Stimulated activated naive CD4-positive, alpha-beta T cell treated with Interleukin-2 at 50 U/mL for 16 hours (primary cell): ENCODE measurements at regions not wholly inside any gene's neighbourhood (a gene's known extent, or its start where the extent isn't known, plus 50 kb on each side); places are given as distances from the start of the nearest gene placed in this dataset.
"Not testable (repeated sequence)": the region's sequence is repeated elsewhere in the genome, so short reads cannot be mapped to it uniquely, and the experiment has no call there.

ENCODE experiments used
- DNase-seq: peaks from one replicate; lab custom pipeline; 2025; lab: John Stamatoyannopoulos, UW

- DNase-seq = no peak
Observed at GRCh38 chr6:139962654-139963347, 588.4 kb upstream of the CITED2 start.

GRCh38 chr6:139961190-139961589, 586.7 kb upstream of the CITED2 start:
- DNase-seq = no peak

GRCh38 chr6:139960671-139961070, 586.2 kb upstream of the CITED2 start:
- DNase-seq = no peak

GRCh38 chr6:139955366-139956155, 581.1 kb upstream of the CITED2 start:
- DNase-seq = no peak

- no peak for DNase-seq
Observed at GRCh38 chr6:139954463-139955071, 580.1 kb upstream of the CITED2 start.

- DNase-seq = not testable (repeated sequence)
Observed at GRCh38 chr6:139953780-139954179, 579.3 kb upstream of the CITED2 start.

- DNase-seq = no peak
Observed at GRCh38 chr6:139951172-139951571, 576.7 kb upstream of the CITED2 start.

GRCh38 chr6:139944976-139945375, 570.5 kb upstream of the CITED2 start:
- no peak for DNase-seq

- DNase-seq = no peak
Observed at GRCh38 chr6:139944131-139944530, 569.7 kb upstream of the CITED2 start.

GRCh38 chr6:139943391-139943790, 568.9 kb upstream of the CITED2 start:
- no peak for DNase-seq

GRCh38 chr6:139942331-139942730, 567.9 kb upstream of the CITED2 start:
- DNase-seq = no peak

GRCh38 chr6:139941826-139942225, 567.4 kb upstream of the CITED2 start:
- DNase-seq = no peak

- no peak for DNase-seq
Observed at GRCh38 chr6:139940741-139941729, 566.6 kb upstream of the CITED2 start.

- no peak for DNase-seq
Observed at GRCh38 chr6:139939189-139939979, 564.9 kb upstream of the CITED2 start.

- DNase-seq = no peak
Observed at GRCh38 chr6:139932671-139933070, 558.2 kb upstream of the CITED2 start.

GRCh38 chr6:139931747-139932146, 557.3 kb upstream of the CITED2 start:
- no peak for DNase-seq

GRCh38 chr6:139927742-139928305, 553.4 kb upstream of the CITED2 start:
- no peak for DNase-seq

- no peak for DNase-seq
Observed at GRCh38 chr6:139927236-139927635, 552.8 kb upstream of the CITED2 start.

- DNase-seq = no peak
Observed at GRCh38 chr6:139926711-139927110, 552.3 kb upstream of the CITED2 start.

GRCh38 chr6:139925894-139926641, 551.6 kb upstream of the CITED2 start:
- no peak for DNase-seq
